BLaER1 (cell line): ENCODE measurements at regions not wholly inside any gene's neighbourhood (a gene's known extent, or its start where the extent isn't known, plus 50 kb on each side); places are given as distances from the start of the nearest gene placed in this dataset.
"Not testable (repeated sequence)": the region's sequence is repeated elsewhere in the genome, so short reads cannot be mapped to it uniquely, and the experiment has no call there.

Experiments used
- H3K27ac ChIP-seq: shearing (Covaris generic); formaldehyde crosslinking; 2 replicates; pipeline ENCODE4 v1.8.1; 2022
- H3K27me3 ChIP-seq: shearing (Covaris generic); formaldehyde crosslinking; 2 replicates; pipeline ENCODE4 v1.8.1; 2022
- H3K36me3 ChIP-seq: shearing (Covaris generic); formaldehyde crosslinking; 2 replicates; pipeline ENCODE4 v1.8.1; 2022
- H3K4me1 ChIP-seq: shearing (Covaris generic); formaldehyde crosslinking; 2 replicates; pipeline ENCODE4 v1.8.1; 2022
- H3K4me2 ChIP-seq: shearing (Covaris generic); formaldehyde crosslinking; 2 replicates; pipeline ENCODE4 v1.8.1; 2022
- H3K4me3 ChIP-seq: shearing (Covaris generic); formaldehyde crosslinking; 2 replicates; pipeline ENCODE4 v1.8.1; 2022
- H3K9ac ChIP-seq: shearing (Covaris generic); formaldehyde crosslinking; 2 replicates; pipeline ENCODE4 v1.8.1; 2022
- H3K9me3 ChIP-seq: shearing (Covaris generic); formaldehyde crosslinking; 2 replicates; pipeline ENCODE4 v1.8.1; 2022
- H4K20me1 ChIP-seq: shearing (Covaris generic); formaldehyde crosslinking; 2 replicates; pipeline ENCODE4 v1.8.1; 2022
- Cebpa-rat ChIP-seq: shearing (Covaris generic); IDR thresholded peaks from 2 replicates; pipeline ENCODE4 v1.8.1; 2022

DNA sequence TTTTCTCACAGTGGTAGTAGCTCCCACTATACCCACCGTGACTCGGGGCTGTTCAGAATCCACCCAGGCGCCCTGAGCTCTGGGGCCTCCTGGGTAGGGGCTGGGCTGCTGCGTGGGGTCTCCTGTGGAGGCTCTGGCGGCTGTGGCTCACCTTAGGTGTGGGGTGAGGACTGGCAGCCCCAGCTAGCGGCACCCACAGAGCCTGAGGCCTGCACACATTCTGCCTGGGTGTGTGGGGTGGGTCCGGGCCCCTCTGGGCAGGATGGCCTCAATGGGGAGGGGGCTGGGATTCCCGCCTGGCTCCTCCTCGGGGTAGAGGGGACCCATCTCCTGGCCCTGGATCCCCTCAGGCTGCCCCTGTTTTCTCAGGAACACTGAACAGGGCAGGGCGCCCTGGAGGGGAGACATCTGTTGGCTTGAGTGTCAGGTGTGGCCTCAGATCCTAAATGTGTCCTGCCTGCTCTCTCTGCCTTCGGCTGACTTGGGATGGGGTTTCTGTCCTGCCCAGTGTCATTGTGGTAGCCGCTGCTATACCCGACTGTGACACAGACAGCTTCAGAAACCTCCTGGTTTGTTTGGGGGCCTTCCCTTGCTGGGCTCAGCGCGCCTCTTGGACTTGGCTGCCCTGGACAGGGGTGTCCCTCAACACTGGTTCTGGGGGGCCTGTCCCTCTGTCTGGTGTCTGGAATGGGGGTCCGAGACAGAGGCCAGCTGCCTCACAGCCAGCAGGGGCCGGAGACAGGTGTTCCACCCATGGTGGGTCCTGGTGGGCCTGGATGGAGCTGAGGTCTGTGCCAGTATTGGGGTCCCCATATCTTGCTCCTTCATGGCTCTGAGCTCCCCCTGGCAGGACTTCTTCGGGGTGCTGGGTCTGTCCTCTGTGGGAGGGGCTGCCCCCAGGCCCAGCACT is 354.9 kb downstream of the TMEM121 start:
- Histone ChIP-seq H3K4me2 (no peak overlapping the region), H4K20me1 (no peaks in the 10 kb centered on the region), H3K27ac (no peak overlapping the region), H3K4me1 (no peaks in the 10 kb centered on the region), H3K27me3 (no peaks in the 10 kb centered on the region), H3K36me3 (no peaks in the 10 kb centered on the region), H3K4me3 (no peak overlapping the region), H3K9ac (no peak overlapping the region), H3K9me3 (no peaks in the 10 kb centered on the region)
- no peak for TF ChIP-seq Cebpa-rat

DNA sequence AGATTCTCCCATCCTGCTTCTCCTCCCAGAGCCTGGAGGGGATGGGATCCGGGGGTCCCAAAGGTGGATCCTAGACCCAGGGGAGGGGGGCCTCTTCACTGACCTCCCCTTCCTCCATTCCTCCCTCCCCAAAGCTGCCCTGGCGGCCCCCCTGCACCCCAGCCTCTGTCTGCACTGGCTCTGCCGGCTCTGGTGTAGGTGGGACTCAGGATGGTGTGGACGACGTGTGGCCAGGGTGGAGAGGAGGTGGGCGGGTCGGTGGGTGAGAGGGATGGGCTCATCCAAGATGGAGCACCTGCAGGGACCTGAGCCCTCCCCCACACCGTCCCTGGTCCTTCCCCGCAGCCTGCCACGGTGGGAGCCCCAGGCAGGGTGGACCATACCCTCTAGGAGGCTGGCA is 355.6 kb downstream of the TMEM121 start:
- H3K9me3 ChIP-seq, H3K9ac ChIP-seq, H3K27me3 ChIP-seq, H3K27ac ChIP-seq, H3K4me1 ChIP-seq, H3K36me3 ChIP-seq, H3K4me2 ChIP-seq, H4K20me1 ChIP-seq, H3K4me3 ChIP-seq: not testable (repeated sequence)

DNA sequence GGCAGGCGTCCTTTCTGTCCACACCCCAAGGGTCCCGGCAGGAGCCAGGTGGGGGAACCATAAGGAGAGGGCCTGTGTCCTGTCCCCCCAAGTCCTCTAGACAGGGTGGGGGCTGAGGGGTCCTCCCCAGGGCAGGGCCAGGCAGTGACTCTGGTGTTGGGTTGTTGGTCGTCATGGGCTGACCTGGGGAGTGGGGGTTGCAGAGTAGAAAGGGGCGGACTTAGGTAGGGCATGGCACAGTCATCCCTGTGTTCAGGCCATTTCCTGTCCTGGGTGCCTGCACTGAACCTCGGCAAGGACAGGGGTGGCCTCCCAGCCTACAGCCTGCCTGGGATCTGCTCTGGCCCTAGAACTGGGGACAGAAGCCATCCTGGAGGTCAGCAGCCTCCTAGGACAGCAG is 356.2 kb downstream of the TMEM121 start:
- Histone ChIP-seq H3K27ac (no peak overlapping the region), H3K4me3 (no peak overlapping the region), H3K4me1 (no peaks in the 10 kb centered on the region), H3K36me3 (no peaks in the 10 kb centered on the region), H3K4me2 (no peak overlapping the region), H3K27me3 (no peaks in the 10 kb centered on the region), H4K20me1 (no peaks in the 10 kb centered on the region), H3K9ac (no peak overlapping the region), H3K9me3 (no peaks in the 10 kb centered on the region)
- no peak for TF ChIP-seq Cebpa-rat

DNA sequence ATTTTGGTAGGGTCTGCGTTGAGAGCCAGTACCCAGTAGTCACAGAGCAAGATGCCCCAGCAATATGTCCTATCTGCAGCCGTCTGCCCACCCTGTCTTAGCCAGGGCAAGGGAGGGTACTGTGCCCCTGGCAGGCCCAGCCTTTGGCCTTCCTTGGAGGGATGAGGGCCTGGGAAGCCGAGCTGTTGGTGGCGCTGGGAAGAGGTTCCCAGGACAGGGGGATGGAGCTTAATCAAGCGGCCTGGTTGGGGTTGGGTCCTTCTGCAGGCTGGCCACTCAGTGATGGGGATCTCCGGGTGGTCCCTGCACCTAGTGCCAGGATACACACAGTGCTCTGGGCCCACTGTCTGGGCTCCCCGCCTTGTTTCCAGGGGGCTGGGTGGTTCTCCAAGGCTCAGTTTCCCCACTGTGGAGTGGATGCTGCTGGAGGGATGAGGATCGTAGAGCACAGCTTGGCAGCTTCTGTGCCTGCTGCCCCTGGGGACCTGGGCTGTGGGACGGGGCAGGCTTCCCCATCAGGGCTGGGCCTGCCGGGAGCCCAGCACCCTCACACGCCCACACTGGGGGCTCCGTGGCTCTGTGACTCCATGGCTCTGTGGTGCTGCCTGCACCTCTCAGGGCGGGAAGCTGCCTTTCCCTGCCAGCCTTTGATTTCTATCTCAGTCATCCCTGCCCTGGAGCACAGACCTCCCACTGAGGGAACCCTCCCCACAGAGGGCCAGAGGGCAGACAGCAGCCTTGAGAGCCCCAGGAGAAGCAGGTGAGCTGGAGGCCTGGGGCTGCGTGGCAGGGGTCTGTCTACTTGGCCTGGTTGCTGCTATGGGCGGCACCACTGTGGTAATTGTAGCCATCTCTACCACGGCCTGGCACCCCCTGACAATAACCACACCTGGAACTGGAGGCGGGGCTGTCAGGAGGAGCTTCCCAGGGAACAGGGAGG is 357.0 kb downstream of the TMEM121 start:
- no peaks in the 10 kb centered on the region for H3K4me1 ChIP-seq
- no peaks in the 10 kb centered on the region for H3K9me3 ChIP-seq
- no peaks in the 10 kb centered on the region for H3K27me3 ChIP-seq
- no peak overlapping the region for H3K4me2 ChIP-seq
- no peaks in the 10 kb centered on the region for H4K20me1 ChIP-seq
- no peak overlapping the region for H3K4me3 ChIP-seq
- no peak overlapping the region for H3K9ac ChIP-seq
- no peak for TF ChIP-seq Cebpa-rat
- no peaks in the 10 kb centered on the region for H3K36me3 ChIP-seq
- no peak overlapping the region for H3K27ac ChIP-seq

DNA sequence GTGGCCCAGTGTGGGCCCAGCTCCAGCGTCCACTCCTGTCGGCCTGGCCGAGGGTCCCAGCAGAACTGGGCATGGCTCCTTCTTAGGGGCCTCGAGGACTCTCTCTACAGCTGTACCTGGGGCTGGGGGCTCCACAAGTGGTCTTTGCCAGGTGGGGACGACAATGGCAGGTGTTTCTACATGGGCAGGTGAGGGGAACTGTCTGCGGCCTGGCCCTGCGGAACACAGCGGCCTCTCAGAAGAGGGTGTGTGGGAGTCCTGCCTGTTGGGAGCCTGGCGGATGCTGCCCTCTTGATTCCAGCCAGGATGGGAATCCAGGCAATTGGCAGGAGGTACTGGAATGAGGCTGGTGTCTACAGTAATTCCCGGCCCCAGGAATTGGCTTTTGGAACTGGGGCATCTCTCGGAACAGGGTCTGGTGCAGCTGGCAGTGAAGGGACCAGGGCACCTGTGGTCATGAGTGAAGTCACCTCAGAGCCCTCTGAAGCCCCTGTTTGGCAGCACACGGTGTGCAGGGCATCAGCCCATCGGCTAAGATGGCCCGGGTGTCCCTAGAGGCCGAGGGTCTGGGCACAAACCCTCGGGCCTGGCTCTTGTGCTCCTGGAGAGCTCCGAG is 357.9 kb downstream of the TMEM121 start:
- H3K36me3 ChIP-seq, H3K27me3 ChIP-seq, H4K20me1 ChIP-seq, H3K9ac ChIP-seq, H3K4me2 ChIP-seq, H3K27ac ChIP-seq, H3K4me3 ChIP-seq, H3K4me1 ChIP-seq, H3K9me3 ChIP-seq: not testable (repeated sequence)

DNA sequence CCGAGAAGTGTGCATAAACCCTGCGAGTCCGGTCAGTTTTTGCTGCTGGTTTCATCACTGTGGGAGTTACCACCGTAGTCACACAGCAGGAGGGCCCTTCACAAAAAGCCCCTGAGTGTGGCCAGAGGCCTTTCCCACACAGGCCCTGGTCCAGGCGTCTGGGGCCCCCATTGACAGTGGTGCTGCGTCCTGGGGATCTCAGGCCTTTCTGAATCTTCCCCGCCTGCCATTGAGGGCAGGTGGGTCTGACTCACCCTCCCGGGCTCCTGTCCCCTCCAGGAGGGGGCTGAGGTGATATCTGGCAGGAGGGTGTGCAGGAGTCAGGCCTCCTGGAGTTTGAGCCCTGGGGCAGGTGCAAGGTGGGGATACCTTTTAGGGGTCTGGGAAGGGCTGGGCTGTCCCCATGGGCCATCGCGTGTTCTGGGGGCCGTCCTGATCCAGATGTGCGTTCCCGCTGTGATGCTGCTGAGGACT is 358.5 kb downstream of the TMEM121 start:
- Histone ChIP-seq H3K36me3 (no peaks in the 10 kb centered on the region), H3K4me1 (no peaks in the 10 kb centered on the region), H3K9me3 (no peaks in the 10 kb centered on the region), H3K4me3 (no peak overlapping the region), H3K4me2 (no peak overlapping the region), H3K27me3 (no peaks in the 10 kb centered on the region), H3K27ac (no peak overlapping the region), H3K9ac (no peak overlapping the region), H4K20me1 (no peaks in the 10 kb centered on the region)
- no peak for TF ChIP-seq Cebpa-rat

DNA sequence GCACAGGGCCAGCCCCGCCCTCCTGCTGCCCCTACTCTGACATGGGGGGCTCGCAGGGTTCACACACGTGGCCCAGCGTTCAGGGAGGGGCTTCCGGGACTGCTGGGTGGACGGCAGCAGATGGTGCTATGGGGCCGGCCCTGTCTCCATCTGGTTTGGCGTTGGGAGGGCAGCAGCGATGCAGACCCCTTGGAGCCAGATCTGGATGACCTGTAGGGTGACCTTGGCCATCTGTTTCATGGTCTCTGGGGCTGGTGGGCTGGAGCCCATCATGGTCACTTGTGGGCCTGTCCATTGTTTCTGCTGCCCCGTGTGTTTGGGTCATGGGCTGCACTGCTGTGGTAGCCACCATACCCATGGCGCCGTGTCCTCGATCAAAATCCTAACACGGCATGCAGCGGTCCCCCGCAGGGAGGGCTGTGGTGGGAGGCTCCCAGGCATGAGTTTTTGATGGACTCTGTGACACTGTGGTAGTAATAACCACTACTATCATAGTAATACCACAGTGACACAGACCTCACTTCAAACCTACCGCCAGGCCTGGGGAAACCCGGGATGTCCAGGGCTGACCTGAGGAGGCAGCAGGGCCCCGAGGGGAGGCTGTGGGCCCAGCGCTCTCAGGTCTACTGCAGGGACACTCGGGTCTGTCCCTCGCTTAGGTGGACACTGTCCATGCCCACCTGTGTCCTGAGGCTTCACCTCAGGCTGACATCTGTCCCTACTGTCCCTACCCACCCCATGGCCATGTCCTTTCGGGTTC is 359.4 kb downstream of the TMEM121 start:
- Histone ChIP-seq H3K9me3 (no peaks in the 10 kb centered on the region), H4K20me1 (no peaks in the 10 kb centered on the region), H3K27me3 (no peaks in the 10 kb centered on the region), H3K36me3 (no peaks in the 10 kb centered on the region), H3K9ac (no peak overlapping the region), H3K4me2 (no peak overlapping the region), H3K27ac (no peak overlapping the region), H3K4me3 (no peak overlapping the region), H3K4me1 (no peaks in the 10 kb centered on the region)
- no peak for TF ChIP-seq Cebpa-rat

DNA sequence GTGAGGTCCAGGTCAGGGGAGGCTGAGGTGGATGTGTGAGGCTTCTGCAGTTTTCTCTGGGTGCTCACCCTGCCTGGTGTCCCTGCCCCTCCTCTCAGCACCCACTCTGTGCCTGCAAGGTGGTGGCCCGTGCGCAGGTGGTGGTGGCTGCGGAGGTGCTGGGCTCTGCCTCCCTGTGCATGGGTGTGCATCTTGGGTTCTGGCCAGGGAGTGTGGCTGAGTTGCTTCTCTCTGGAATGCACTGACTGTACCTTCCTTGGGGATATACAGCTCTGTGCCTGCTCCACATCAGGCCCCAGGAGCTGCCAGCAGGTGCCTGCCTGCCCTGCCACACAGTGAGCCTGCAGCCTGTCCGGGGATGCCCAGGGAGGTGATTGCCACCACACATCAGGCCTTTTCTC is 360.4 kb downstream of the TMEM121 start:
- H3K4me1 ChIP-seq, H3K4me3 ChIP-seq, H3K27ac ChIP-seq, H3K36me3 ChIP-seq, H4K20me1 ChIP-seq, H3K27me3 ChIP-seq, H3K9ac ChIP-seq, H3K9me3 ChIP-seq, H3K4me2 ChIP-seq: not testable (repeated sequence)

DNA sequence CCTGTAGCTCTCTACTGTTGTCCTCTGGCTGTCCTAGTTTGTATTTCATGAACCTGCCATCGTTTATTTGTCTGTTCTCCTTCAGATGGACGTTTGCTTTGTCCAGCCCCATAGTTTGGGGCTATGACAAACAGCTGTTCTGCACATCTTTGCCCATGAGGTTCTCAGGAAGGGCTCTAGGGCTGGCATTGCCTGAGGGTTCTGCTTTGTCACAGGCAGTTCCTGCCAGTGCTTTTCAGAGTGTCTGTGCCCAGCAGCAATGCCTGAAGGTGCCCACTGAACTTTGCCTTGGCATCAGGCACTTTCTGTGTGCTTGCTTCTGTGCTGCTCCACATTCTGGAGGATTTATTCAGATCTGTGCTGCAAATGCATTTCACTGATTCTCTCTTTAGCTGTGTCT is 361.3 kb downstream of the TMEM121 start:
- no peak overlapping the region for H3K4me2 ChIP-seq
- H3K9ac ChIP-seq = no peak overlapping the region
- H3K9me3 ChIP-seq = no peaks in the 10 kb centered on the region
- H3K36me3 ChIP-seq = no peaks in the 10 kb centered on the region
- H3K27me3 ChIP-seq = no peaks in the 10 kb centered on the region
- H3K4me3 ChIP-seq = no peak overlapping the region
- TF ChIP-seq Cebpa-rat = no peak
- no peaks in the 10 kb centered on the region for H4K20me1 ChIP-seq
- no peak overlapping the region for H3K27ac ChIP-seq
- H3K4me1 ChIP-seq = no peaks in the 10 kb centered on the region
